K562 (cell line): ENCODE measurements at regions not wholly inside any gene's neighbourhood (a gene's known extent, or its start where the extent isn't known, plus 50 kb on each side); places are given as distances from the start of the nearest gene placed in this dataset.

ENCODE experiments used
- ARID2 ChIP-seq: fragments of 450-650 bp; IDR thresholded peaks from 2 replicates; pipeline ENCODE4 v1.6.1; 2017; ENCODE audit warnings: antibody characterized with exemption, mild to moderate bottlenecking
- CEBPB ChIP-seq: fragments of 450-650 bp; IDR thresholded peaks from 2 replicates; pipeline ENCODE4 v1.6.1; 2016; ENCODE audit warnings: missing genetic modification characterization, missing compliant biosample characterization
- CHCHD3 ChIP-seq: fragments of 250-450 bp; sonication (Bioruptor Pico); IDR thresholded peaks from 2 replicates; pipeline ENCODE4 v2.1.2; 2022; ENCODE audit warnings: mild to moderate bottlenecking
- CTCFL ChIP-seq: IDR thresholded peaks from 2 replicates; pipeline ENCODE4 v1.6.1; 2011; ENCODE audit warnings: borderline replicate concordance, low read depth, mild to moderate bottlenecking, moderate library complexity, low read length; ENCODE audit not compliant: insufficient read depth, poor library complexity, severe bottlenecking
- DDX20 ChIP-seq: fragments of 450-650 bp; IDR thresholded peaks from 2 replicates; pipeline ENCODE4 v1.6.1; 2016; ENCODE audit warnings: missing genetic modification characterization, low read depth, mild to moderate bottlenecking, missing compliant biosample characterization, moderate library complexity
- GABPB1 ChIP-seq: sonication (generic); formaldehyde crosslinking; IDR thresholded peaks from 2 replicates; pipeline ENCODE4 v1.8.0; 2022; ENCODE audit warnings: mild to moderate bottlenecking, missing genetic modification reagents
- GATA2 ChIP-seq: sonication (generic); formaldehyde crosslinking; IDR thresholded peaks from 2 replicates; pipeline ENCODE4 v1.4.0; 2020; ENCODE audit warnings: mild to moderate bottlenecking, missing genetic modification reagents
- HDAC1 ChIP-seq, 2 experiments: fragments of 450-650 bp; IDR thresholded peaks; 2 replicates each; pipeline ENCODE4 v1.6.1; 2016 to 2017; ENCODE audit warnings: inconsistent platforms in 1 of 2, mild to moderate bottlenecking in 1 of 2, moderate library complexity in 1 of 2
- KLF1 ChIP-seq: fragments of 450-650 bp; IDR thresholded peaks from 2 replicates; pipeline ENCODE4 v1.6.1; 2016; ENCODE audit warnings: missing genetic modification characterization, missing compliant biosample characterization
- KLF6 ChIP-seq: fragments of 250-450 bp; sonication (Bioruptor Pico); IDR thresholded peaks from 2 replicates; pipeline ENCODE4 v1.4.0; 2020; ENCODE audit warnings: mild to moderate bottlenecking, moderate library complexity, borderline replicate concordance
- NFE2 ChIP-seq: IDR thresholded peaks from 2 replicates; pipeline ENCODE4 v1.6.1; 2014; ENCODE audit warnings: antibody characterized with exemption, low read depth
- PRDM10 ChIP-seq: fragments of 450-650 bp; IDR thresholded peaks from 2 replicates; pipeline ENCODE4 v1.6.1; 2018; ENCODE audit not compliant: partially characterized antibody
- SIN3B ChIP-seq: fragments of 450-650 bp; IDR thresholded peaks from 2 replicates; pipeline ENCODE4 v1.6.1; 2017; ENCODE audit warnings: low read depth, mild to moderate bottlenecking, moderate library complexity
- ZBTB5 ChIP-seq: fragments of 450-650 bp; IDR thresholded peaks from 2 replicates; pipeline ENCODE4 v1.6.1; 2017; ENCODE audit warnings: antibody characterized with exemption
- ZC3H8 ChIP-seq: fragments of 450-650 bp; IDR thresholded peaks from 2 replicates; pipeline ENCODE4 v1.6.1; 2017
- ZNF124 ChIP-seq: sonication (generic); formaldehyde crosslinking; IDR thresholded peaks from 2 replicates; pipeline ENCODE4 v1.8.1; 2022; ENCODE audit warnings: missing genetic modification reagents
- TF ChIP-seq, protein P1 (sequence below), 2 experiments: fragments of 450-650 bp; conservative IDR thresholded peaks; 2 replicates each; pipeline ENCODE4 v1.6.1; 2017; ENCODE audit warnings: mild to moderate bottlenecking in 2 of 2, moderate library complexity in 2 of 2

GRCh38 chr1:109823543-109824348 lies 60.0 kb upstream of the EPS8L3 start (continued):
- TF ChIP-seq DDX20 (tag) (no peak), ZNF124 (CRISPR knock-in tag) (no peak), ZBTB5 (no peak), NFE2 (peak; percentile 100), PRDM10 (peak; percentile 70), ARID2 (no peak), GATA2 (CRISPR knock-in tag) (no peak), CHCHD3 (CRISPR knock-in tag) (peak; percentile 43; the same call in 1 of the 2 replicates), SIN3B (no peak), CTCFL (no peak), KLF6 (peak; percentile 84), GABPB1 (CRISPR knock-in tag) (no peak), KLF1 (0 out of 2 replicates have a peak, but pooled peaks have one; percentile 17), HDAC1 (IDR thresholded peaks at IDR 0.05) (0 out of 4 replicates have a peak, but pooled peaks of 1 of the 2 experiments have one; percentile 30), CEBPB (tag) (no peak), ZC3H8 (no peak)
- TF ChIP-seq, protein P1, sequence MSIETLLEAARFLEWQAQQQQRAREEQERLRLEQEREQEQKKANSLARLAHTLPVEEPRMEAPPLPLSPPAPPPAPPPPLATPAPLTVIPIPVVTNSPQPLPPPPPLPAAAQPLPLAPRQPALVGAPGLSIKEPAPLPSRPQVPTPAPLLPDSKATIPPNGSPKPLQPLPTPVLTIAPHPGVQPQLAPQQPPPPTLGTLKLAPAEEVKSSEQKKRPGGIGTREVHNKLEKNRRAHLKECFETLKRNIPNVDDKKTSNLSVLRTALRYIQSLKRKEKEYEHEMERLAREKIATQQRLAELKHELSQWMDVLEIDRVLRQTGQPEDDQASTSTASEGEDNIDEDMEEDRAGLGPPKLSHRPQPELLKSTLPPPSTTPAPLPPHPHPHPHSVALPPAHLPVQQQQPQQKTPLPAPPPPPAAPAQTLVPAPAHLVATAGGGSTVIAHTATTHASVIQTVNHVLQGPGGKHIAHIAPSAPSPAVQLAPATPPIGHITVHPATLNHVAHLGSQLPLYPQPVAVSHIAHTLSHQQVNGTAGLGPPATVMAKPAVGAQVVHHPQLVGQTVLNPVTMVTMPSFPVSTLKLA (conservative IDR thresholded peaks at IDR 0.05), result no peak
